ENCODE measurements at regions not wholly inside any gene's neighbourhood (a gene's known extent, or its start where the extent isn't known, plus 50 kb on each side); places are given as distances from the start of the nearest gene placed in this dataset.

DNA sequence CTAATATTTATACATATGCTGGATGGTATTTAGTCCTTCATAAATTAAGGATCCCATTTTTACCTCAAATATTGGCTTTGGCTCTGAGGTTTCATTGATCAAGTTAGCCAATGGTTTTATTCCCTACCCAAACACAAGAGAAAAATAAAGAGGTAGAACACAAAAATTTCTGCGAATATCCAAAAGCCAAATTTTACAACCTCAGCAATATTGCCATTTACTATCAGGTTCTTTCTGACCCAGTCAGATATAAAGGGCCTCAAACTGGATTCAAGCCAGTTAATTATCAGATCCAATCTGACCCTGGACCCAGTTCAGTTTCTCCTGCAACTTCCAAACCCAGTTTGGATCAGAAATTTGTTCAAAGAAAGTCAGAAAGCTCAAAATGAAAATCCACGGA, 998.1 kb downstream of the SI start:
- TF ChIP-seq POLR2A (IDR thresholded peaks at IDR 0.05) = no peak
- TF ChIP-seq, protein P1, sequence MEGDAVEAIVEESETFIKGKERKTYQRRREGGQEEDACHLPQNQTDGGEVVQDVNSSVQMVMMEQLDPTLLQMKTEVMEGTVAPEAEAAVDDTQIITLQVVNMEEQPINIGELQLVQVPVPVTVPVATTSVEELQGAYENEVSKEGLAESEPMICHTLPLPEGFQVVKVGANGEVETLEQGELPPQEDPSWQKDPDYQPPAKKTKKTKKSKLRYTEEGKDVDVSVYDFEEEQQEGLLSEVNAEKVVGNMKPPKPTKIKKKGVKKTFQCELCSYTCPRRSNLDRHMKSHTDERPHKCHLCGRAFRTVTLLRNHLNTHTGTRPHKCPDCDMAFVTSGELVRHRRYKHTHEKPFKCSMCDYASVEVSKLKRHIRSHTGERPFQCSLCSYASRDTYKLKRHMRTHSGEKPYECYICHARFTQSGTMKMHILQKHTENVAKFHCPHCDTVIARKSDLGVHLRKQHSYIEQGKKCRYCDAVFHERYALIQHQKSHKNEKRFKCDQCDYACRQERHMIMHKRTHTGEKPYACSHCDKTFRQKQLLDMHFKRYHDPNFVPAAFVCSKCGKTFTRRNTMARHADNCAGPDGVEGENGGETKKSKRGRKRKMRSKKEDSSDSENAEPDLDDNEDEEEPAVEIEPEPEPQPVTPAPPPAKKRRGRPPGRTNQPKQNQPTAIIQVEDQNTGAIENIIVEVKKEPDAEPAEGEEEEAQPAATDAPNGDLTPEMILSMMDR (IDR thresholded peaks at IDR 0.05 in 4 of 5, conservative IDR thresholded peaks at IDR 0.05 in 1 of 5) = no peak

Measured in gastrocnemius medialis (tissue), 4 donors.